DMS153 treated with DMSO at 0.1 percent for 48 hours (cell line): ENCODE measurements at regions not wholly inside any gene's neighbourhood (a gene's known extent, or its start where the extent isn't known, plus 50 kb on each side); places are given as distances from the start of the nearest gene placed in this dataset.

Experiments
- DNase-seq: peaks from one replicate; lab custom pipeline; 2025; ENCODE audit not compliant: unreplicated experiment; lab: John Stamatoyannopoulos, UW

DNA sequence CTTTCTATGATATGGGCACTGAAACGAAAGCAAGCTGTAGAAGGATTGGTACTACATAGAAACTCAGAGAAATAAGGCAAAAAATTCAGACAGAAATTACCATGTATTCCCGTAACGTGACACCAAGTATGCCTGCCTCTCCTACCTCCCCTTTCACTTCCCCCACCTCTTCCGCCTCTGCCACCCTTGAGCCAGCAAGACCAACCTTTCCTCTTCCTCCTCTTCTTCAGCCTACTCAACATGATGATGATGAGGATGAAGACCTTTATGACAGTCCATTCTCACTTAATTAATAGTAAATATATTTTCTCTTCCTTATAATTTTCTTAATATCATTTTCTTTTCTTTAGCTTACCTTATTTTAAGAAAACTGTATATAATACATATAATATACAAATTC is 188.1 kb upstream of the VGLL2 start:
- no peak for DNase-seq

DNA sequence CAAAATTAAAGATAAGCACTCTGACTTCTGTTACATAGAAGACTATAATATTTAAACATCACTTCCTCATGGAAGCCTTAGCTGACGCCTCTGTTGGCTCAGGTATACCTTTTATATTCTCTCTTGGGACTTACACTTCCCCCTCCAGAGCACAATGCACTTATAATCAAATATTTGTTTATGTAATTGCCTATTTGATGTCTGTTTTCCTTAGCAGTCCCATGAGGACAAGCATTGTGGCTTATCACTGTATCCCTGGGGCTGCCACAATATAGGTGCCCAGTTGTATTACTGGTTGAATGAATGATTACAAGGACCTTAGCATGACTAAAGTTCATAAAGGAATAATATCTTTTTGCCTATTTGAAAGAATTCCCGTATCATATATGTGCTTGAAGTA is 186.7 kb upstream of the VGLL2 start:
- peak; percentile 88 for DNase-seq

DNA sequence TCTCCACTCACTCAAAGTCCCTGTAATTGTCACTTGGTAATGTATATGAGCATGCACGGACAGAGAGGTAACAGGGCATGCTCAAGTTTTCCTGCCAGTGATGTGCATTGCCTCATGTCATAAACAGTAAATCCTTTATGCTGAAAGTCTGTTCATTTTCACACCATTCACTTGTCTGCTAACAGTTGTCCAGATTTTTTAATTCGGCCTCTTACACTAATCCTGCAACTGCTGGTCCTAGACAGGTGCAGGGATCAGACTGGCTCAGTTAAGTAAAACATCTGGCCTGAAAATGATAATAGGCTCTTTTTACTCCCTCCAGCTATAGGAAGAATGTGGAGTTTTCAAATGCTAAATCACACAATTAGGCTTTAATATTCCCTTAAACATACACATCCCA is 185.4 kb upstream of the VGLL2 start:
- no peak for DNase-seq

DNA sequence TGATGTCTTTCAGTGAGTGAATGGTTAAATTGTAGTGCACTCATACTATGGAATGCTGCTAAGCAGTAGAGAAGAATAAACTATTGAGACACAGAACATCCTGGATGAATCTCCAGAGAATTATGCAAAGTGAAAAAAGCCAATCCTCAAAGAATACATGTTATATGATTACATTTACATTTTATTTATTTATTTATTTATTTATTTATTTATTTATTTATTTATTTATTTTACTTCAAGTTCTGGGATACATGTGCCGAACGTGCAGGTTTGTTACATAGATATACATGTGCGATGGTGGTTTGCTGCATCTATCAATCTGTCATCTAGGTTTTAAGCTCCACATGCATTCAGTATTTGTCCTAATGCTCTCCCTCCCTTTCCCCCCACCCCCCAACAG is 175.8 kb upstream of the VGLL2 start:
- no peak for DNase-seq

DNA sequence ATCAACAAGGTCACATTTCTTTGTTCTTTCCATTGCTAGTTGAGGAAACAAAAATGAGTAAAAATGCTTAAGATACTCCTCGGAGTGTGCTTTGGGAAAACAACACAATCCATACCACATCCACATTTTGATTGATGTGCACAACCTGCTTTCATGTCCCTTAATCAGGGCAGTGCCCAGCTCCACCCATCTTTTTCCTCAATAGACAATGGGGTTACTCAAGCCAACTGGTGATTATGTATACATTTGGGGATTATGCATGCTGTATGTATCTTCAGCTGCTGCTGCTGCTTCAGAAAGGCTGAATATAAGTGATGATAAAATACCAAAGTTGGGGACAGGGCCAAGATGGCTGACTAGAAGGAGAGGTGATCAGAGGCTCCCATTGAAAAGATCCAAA is 155.2 kb upstream of the VGLL2 start:
- DNase-seq, result no peak

DNA sequence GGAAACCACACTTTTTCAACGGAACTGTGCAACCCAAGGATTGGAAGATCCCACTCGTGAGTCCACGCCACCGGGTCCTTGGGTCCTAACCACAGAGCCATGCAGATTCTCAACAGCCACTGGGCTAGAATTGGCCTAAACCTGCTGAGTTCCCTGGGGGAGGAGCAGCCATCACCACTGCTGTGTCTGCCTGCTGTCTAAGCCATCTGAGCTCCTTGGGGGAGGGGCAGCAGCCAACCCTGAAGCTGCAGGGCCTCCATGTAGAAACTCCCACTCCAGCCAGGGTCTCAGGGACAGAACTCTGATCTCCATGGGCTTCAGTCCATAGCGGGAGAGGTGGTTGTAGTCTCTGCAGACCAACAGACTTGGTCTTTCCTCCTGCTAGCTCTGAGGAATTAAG is 154.6 kb upstream of the VGLL2 start:
- no peak for DNase-seq

DNA sequence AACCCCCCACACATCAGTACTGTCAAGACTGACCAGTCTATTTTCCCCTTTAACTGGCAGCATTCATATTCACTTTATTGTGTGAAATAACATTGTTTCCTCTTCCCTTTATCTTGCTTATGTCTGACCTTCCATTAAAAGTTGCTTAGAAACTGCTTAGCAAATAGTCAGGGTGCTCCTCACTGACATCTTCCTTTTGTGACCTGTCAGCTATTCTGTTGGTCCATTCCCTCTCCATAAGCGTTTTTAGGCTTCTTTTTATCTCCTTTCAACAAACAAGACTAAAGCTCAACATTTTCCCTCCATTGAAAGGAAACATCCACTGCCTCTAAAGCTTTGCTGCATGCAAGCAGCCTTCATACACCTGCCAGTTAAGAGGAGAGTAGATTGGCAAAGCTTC is 147.7 kb upstream of the VGLL2 start:
- DNase-seq, result no peak

DNA sequence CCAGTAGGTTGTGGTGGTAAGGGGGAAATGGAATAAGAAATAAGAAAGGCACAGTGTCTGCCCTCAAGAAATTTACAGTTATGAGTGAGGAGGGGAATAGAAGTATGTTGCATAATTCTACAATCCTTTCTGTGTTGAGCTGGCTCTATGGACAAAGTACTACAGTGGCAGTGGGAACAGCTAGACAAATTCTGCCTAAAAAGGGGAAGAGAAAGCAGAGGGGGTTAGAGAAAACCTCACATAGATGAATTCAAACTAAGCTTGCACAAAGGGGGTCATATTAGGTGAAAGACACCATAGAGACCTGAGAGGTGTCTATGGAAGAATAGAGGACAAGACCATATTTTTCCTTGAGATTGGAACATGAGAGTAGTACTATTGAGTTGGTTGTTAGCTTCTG is 146.9 kb upstream of the VGLL2 start:
- DNase-seq, result no peak

DNA sequence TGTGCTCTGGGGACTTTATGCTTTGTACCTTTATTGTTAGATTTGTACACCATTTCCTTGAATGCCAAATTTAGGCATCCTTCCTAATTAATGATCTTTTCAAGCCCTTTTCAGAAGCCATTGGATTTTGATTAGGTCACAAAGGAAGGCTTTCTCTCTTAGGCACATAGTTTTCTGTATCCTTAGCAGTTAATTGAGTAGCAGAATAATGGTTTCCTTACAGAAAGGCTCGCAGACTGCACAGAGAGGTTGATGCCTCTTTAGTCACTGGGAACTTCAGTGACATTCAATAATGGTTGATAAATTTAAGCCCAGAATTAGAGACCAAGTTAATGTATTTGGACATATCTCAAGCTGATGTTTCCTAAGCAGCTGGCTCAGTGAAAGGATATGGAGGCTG is 139.1 kb upstream of the VGLL2 start:
- DNase-seq, result no peak

DNA sequence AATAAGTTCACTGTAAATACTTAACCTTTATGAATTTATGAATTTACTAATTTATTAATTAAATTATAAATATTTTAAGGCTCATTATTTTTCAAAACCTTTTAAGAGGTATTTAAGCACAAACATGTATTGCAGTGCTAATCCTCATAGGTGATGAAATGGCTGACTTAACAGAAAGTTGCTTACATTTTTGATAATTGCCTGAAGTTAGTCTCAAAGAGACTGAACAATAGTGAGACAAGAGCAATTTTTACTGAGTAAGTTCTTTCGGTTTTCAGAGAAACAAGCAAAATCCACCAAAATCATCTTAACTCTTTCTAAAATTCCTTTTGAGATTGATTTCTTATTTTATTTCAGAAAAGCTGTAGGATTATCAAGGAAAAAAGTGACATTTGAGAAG is 137.3 kb upstream of the VGLL2 start:
- DNase-seq, result no peak

DNA sequence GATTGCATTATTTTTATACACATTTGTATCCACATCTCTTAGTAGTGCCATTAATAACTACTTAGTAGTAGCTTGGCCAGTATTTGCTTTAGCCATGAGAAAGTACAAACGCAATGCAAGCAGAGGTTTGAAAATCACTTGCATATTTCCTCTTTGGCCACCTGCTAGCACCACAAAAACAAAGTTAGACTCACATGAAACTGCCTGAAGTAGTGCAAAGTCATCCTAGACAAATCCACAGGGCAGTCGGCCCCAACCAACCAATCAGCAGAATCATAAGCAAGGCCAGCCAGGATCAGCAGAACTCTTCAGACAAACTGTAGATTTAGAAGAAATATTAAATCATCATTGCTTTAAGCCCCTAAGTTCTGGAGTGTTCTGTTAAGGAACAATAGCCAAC is 135.2 kb upstream of the VGLL2 start:
- DNase-seq, result no peak

DNA sequence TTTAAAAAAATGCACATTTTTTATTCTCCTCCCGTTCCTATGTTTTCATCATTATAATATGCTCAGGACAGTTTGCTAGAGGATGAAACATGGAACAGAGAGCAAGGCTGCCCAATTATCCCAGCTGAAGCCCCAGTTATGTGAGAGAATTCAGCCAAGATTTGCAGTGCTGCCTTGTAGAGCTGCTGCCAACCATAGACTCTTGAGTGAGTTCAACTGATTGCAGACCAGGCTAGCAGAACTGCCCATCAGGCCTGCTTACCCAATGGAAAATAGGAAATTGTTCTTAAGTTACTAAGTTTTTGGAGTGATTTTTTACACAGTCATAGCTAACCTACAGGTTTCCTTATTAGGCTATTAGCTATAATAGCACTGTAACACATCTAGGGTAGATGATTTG is 128.7 kb upstream of the VGLL2 start:
- no peak for DNase-seq

DNA sequence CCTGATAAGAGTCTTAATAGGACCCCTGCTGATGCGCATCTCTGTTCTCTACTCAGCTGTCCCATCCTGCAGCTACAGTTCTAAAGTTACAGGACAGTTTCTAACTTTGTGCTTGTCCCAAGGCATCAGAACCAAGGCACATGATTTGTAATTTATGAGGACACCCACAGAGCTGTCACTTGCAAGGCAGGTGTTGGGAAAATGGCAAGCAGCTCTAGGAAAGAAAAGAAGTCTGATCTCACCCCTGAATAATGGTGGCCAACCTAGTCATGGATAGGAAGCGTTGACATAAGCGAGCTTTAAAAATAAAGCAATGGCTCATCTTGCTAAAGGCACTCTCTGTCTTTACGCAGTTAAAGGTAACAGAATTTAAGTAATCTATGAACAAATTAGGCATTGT is 127.6 kb upstream of the VGLL2 start:
- no peak for DNase-seq

DNA sequence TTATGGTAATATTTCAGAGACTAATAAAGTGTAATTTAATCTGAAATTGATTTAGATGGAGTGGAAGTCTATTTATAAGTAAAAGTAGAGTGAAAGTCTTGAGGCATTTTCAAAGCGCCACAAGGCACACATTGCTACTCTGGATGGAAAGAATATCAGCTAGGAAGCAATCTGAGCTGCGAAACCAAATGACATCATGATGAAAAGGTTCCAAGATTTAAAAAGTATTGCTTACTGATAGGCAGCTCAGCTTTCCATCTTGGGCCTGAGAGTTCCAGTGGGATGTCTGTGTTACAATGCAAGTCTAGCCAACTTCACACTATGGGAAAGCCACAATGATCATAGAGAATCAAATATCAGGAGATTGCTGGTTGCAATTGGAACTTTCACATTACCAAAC is 126.9 kb upstream of the VGLL2 start:
- no peak for DNase-seq

DNA sequence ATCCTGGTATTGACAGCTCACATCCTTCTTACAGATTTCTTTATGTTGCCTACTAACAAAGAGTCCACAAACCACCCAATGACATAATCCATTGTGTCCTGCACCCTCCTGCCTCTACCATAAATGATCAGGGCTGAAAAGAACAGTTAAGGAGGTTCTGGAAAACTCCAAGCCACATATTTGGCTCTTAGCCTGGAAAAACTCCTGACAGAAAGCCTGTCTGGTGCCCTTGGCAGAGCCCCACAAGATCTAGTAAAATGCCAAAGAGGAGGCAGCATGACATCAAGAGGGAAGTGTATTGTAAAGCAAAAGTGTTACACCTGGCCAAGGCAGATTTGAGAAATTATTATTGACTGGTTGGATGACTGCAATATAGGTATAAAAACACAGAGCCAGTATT is 126.4 kb upstream of the VGLL2 start:
- no peak for DNase-seq

DNA sequence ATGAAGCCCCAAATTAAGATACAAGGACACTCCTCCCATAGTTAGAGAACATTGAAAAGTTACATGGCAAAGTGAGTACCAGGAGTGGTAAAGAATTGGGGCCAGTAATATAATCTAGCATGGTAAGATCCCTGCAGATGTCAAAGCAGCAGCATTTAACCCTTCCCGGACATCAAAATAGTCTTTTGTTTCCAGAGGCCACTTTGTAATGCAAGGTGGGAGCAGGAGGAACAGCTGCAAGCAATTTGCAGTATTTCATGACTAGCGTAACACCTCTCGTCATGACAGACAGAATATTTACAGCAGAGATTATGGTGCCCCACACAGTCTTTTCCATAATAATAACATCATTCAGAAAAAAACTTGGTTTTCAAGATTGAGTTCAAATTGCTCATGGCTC is 123.2 kb upstream of the VGLL2 start:
- no peak for DNase-seq

DNA sequence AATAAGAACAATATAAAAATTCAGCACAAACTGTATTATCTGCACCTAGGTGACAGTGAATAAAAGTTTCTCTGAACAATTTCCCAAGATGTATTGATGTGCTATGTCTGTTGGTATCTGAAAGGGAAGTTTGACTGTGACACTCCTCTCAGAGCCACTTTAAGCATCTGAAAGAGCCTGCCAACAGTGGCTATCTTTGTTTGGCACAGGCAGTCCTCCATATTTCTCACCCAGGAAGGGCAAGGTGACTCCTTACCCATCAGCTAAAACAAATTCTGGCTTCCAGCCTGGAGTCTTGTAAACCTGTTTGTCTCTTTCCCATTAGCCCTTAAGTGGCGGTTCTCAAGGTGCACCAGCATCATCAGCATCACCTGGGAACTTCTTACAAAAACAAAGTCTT is 122.4 kb upstream of the VGLL2 start:
- no peak for DNase-seq

DNA sequence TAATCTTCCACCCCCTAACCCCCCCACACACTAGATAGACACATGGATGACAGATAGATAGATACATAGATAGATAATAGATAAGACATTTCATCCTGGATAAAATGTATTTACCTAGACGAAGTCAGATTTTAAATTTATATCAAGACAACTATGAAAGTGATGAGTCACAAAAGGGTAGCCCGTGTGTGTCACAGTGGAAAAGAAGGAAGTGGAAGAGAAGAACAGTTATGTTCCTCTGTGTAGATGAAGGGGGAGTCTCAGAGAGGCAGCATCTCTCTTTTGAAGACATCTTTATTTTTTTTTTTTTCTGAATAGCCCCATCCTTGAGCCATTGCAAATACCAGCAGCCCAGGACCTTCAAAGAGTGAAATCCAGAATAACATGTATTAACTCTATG is 121.7 kb upstream of the VGLL2 start:
- DNase-seq, result no peak

DNA sequence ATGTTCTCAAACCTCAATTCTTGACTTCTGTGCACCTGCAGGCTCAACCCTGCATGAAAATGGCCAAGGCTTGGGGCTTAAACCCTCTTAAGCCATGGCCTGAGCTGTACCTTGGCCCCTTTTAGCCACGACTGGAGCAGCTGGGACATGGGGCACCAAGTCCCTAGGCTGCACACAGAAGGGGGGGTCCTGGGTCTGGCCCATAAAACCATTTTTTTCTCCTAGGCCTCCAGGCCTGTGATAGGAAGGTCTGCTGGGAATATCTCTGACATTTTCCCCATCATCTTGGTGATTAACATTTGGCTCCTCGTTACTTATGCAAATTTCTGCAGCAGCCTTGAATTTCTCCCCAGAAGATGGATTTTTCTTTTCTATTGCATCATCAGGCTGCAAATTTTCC is 119.4 kb upstream of the VGLL2 start:
- DNase-seq, result no peak

DNA sequence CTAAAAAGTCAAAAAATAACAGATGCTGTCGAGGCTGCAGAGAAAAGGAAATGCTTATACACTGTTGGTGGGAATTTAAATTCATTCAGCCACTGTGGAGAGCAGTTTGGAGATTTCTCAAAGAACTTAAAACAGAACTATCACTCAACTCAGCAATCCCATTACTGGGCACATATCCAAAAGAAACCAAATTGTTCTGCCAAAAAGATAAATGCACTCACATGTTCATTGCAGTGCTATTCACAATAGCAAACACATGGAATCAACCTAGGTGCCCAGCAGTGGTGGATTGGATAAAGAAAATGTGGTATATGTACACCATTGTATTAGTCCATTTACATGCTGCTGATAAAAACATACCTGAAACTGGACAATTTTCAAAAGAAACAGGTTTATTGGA is 116.0 kb upstream of the VGLL2 start:
- no peak for DNase-seq

DNA sequence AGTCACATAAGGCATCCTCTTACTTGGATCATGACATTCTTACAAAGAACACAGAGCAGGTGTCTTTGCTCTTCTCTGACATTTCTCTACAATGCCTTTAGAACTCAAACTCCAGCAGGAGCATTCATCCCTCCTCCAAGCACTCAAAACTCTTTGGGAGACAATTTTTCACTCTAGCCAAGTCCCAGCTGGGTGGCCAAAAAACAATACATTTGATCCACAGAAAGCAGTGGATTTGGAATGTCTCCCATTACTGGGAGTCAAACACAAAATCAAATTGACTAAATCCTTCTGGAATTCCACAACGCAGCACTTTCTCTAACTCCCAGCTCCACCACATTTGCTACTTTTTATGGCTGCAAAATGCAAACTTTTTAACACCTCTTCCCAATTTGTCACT is 108.6 kb upstream of the VGLL2 start:
- no peak for DNase-seq

DNA sequence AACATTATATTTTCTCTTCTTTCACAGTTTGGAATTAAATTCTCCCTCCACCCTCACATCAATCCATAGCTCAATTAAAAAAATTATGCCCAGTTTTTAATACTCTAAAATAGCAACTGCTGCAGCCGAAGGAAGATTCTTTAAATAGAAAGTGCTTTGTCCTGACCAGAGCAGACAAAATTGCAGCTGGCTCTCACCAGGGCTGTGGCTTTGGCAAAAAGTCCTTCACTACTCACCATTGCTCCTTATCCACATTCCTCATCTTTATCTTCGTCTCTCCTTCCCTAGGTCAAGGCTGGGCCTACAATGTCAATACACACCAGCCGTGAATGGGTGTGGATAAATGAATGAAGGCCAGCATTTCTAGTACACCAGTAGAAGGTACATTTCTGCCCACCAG is 107.9 kb upstream of the VGLL2 start:
- no peak for DNase-seq

DNA sequence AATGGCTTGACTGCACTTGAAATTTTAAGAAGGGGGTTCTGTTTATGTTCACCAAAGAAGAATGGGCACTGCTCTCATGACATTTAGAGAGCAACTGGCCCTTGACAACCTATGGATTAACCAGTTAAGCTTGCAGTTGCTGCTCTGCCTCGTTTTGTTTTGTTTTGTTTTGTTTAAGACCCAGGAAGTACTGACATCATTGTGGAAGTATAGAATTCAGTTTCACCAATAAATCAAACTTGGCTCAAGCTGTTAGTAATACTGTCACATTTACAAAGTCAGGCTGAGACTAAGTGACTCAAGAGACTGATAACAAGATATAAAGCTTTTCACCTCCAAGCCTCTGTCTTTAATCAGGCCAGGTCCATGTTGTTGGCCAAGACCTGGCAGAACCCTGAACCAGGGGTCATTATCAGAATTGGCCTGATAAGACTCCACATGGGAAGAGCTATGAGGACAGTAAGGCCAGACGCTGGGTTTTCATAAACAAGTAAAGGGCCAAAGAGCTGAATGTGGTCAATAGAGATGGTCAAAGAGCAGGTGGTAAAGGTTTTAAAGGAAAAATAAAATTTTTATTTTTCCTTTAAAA is 99.4 kb upstream of the VGLL2 start:
- DNase-seq, result no peak
